Osteocyte (in vitro differentiated cells): ENCODE measurements at regions not wholly inside any gene's neighbourhood (a gene's known extent, or its start where the extent isn't known, plus 50 kb on each side); places are given as distances from the start of the nearest gene placed in this dataset.

Experiments
- DNase-seq: peaks from one replicate; pipeline ENCODE4 v3.0.0; 2021; ENCODE audit warnings: mixed read lengths; ENCODE audit not compliant: unreplicated experiment; ENCODE audit errors: extremely low spot score
- H3K27ac Mint-ChIP-seq: one replicate; pipeline ENCODE4 v1.8.0; 2021; ENCODE audit warnings: mild to moderate bottlenecking, mixed read lengths; ENCODE audit not compliant: unreplicated experiment
- H3K27me3 Mint-ChIP-seq: one replicate; pipeline ENCODE4 v1.8.0; 2021; ENCODE audit warnings: mixed read lengths; ENCODE audit not compliant: unreplicated experiment
- H3K36me3 Mint-ChIP-seq: one replicate; pipeline ENCODE4 v1.8.0; 2021; ENCODE audit warnings: mixed read lengths; ENCODE audit not compliant: unreplicated experiment
- H3K4me1 Mint-ChIP-seq: one replicate; pipeline ENCODE4 v1.8.0; 2021; ENCODE audit warnings: mixed read lengths; ENCODE audit not compliant: unreplicated experiment
- H3K4me3 Mint-ChIP-seq: one replicate; pipeline ENCODE4 v1.8.0; 2021; ENCODE audit warnings: mild to moderate bottlenecking, moderate library complexity, mixed read lengths; ENCODE audit not compliant: unreplicated experiment
- H3K9me3 Mint-ChIP-seq: one replicate; pipeline ENCODE4 v1.8.0; 2021; ENCODE audit warnings: mixed read lengths; ENCODE audit not compliant: unreplicated experiment
- CTCF ChIP-seq: fragments of 200-600 bp; sonication (generic); IDR thresholded peaks from 2 replicates; pipeline ENCODE4 v1.5.0; 2021; ENCODE audit warnings: antibody characterized with exemption, mild to moderate bottlenecking, moderate library complexity

- Mint-ChIP-seq H3K4me3 (no peak overlapping the region), H3K27ac (no peak overlapping the region), H3K4me1 (no peaks in the 10 kb centered on the region), H3K36me3 (no peaks in the 10 kb centered on the region), H3K9me3 (peaks cover 15% of the 10 kb centered on the region), H3K27me3 (no peaks in the 10 kb centered on the region)
- DNase-seq, result no peak
- no peak for TF ChIP-seq CTCF
Measured at GRCh38 chr18:38198526-38198925, 632.9 kb upstream of the CELF4 start.

GRCh38 chr18:38186491-38186890 lies 620.9 kb upstream of the CELF4 start:
- Mint-ChIP-seq H3K36me3 (no peaks in the 10 kb centered on the region), H3K27me3 (no peaks in the 10 kb centered on the region), H3K27ac (no peak overlapping the region), H3K9me3 (peaks cover 11% of the 10 kb centered on the region), H3K4me3 (no peak overlapping the region), H3K4me1 (no peaks in the 10 kb centered on the region)
- no peak for DNase-seq
- TF ChIP-seq CTCF, result no peak

GRCh38 chr18:38174594-38174993 lies 609.0 kb upstream of the CELF4 start:
- Mint-ChIP-seq H3K4me1 (no peaks in the 10 kb centered on the region), H3K9me3 (no peaks in the 10 kb centered on the region), H3K27ac (no peak overlapping the region), H3K27me3 (no peaks in the 10 kb centered on the region), H3K36me3 (no peaks in the 10 kb centered on the region), H3K4me3 (no peak overlapping the region)
- DNase-seq, result no peak
- TF ChIP-seq CTCF, result no peak

GRCh38 chr18:38174173-38174572 lies 608.6 kb upstream of the CELF4 start:
- Mint-ChIP-seq H3K27ac (no peak overlapping the region), H3K9me3 (no peaks in the 10 kb centered on the region), H3K36me3 (no peaks in the 10 kb centered on the region), H3K27me3 (no peaks in the 10 kb centered on the region), H3K4me3 (no peak overlapping the region), H3K4me1 (no peaks in the 10 kb centered on the region)
- no peak for DNase-seq
- TF ChIP-seq CTCF, result no peak

GRCh38 chr18:38170845-38171244 lies 605.2 kb upstream of the CELF4 start:
- H3K4me1 Mint-ChIP-seq, result no peaks in the 10 kb centered on the region
- H3K27me3 Mint-ChIP-seq, result no peaks in the 10 kb centered on the region

More at GRCh38 chr18:38170845-38171244, 605.2 kb upstream of the CELF4 start:
- H3K4me3 Mint-ChIP-seq, result no peak overlapping the region
- no peaks in the 10 kb centered on the region for H3K36me3 Mint-ChIP-seq
- no peaks in the 10 kb centered on the region for H3K9me3 Mint-ChIP-seq
- no peak for DNase-seq
- TF ChIP-seq CTCF, result no peak
- no peak overlapping the region for H3K27ac Mint-ChIP-seq
